ENCODE measurements at regions not wholly inside any gene's neighbourhood (a gene's known extent, or its start where the extent isn't known, plus 50 kb on each side); places are given as distances from the start of the nearest gene placed in this dataset.

GRCh38 chr13:91166714-91167511 lies 180.6 kb upstream of the MIR17HG start:
- no peak for DNase-seq (ENCODE audit: low read depth)

GRCh38 chr13:91167706-91168385 lies 179.6 kb upstream of the MIR17HG start:
- no peak for DNase-seq (ENCODE audit: low read depth)

DNA sequence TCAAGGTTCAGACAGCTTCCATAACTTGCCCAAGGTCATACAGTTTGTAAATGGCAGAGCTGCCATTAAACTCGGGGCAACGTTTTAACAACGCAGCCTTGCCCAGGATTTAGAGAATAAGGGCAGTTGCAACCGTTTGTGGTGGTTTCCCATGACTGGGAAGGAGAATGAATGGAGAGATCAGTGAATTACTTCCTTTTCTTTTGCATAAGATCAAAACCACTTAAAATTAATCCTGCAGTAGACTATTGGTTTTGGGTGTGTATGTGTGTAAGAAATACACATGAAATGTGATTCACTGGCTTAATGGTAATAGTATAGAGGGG lies 179.1 kb upstream of the MIR17HG start:
- no peak for DNase-seq (ENCODE audit: low read depth)

GRCh38 chr13:91169321-91170050 lies 178.0 kb upstream of the MIR17HG start:
- DNase-seq (ENCODE audit: low read depth) = no peak

DNA sequence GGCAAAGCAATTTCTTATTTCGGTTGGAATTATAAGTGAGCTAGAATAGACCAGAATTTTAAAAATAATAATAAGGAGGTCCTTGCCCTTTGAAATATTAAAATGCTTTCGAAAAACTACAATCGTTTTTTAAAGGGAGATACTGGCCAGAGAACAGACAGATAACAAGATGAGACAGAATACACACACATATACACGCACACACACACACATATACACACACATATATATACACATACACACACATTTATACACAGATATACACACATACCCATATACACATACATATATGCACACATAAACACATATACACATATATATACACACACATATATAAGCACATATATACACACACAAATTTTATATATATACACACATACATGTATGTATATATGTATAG lies 175.3 kb upstream of the MIR17HG start:
- DNase-seq (ENCODE audit: low read depth) = no peak

DNA sequence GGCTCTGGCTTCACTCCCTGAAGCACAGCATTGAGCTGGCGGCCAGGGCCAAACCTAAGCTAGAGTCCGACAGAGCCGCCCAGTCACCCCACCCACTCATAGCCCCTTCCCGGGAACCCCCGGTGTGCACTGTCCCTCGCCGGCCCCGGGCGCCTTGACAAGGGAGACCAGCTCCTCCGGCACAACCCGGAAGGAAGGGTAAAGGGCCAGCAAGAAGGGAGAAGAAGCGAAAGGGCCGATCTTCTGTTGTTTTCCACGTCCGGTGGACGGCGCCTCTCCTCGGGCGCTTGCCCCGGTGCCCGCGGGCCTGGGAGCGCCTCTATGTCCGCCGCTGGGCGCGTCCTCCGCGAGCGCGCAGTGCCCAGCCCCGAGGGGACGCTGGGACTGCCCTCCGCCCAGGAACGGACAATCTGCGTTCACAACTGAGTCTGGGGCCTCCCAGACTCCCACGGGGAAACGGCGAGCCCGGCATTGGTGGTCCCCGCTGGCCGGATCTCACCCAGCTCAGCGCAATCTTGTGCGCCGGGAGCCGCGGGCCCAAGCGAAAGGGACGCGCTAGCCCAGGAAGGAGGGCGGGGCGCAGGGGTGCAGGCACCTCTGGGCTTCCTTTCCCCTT lies 172.5 kb upstream of the MIR17HG start:
- DNase-seq (ENCODE audit: low read depth) = no peak

DNA sequence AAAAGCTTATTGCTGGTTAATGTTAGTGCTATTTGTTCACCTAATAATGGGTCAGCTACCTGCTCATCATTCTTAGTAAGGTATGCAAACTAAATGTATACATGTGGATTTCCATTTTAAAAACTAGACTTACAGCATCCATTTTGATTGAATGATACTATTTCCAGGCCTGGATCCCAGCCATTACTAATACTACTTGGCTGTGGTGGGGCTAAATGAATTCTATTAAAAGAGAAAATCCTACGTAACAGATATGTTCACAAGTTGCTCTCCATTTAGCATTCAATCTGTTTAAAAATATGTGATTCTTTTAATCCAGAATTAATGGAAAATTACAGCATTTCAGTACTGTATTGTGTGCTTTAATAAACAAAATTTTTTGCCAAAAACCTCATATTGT lies 169.4 kb upstream of the MIR17HG start:
- no peak for DNase-seq (ENCODE audit: low read depth)

- DNase-seq (ENCODE audit: low read depth) = no peak
These were observed 165.6 kb upstream of the MIR17HG start for GRCh38 chr13:91181892-91182291.

DNA sequence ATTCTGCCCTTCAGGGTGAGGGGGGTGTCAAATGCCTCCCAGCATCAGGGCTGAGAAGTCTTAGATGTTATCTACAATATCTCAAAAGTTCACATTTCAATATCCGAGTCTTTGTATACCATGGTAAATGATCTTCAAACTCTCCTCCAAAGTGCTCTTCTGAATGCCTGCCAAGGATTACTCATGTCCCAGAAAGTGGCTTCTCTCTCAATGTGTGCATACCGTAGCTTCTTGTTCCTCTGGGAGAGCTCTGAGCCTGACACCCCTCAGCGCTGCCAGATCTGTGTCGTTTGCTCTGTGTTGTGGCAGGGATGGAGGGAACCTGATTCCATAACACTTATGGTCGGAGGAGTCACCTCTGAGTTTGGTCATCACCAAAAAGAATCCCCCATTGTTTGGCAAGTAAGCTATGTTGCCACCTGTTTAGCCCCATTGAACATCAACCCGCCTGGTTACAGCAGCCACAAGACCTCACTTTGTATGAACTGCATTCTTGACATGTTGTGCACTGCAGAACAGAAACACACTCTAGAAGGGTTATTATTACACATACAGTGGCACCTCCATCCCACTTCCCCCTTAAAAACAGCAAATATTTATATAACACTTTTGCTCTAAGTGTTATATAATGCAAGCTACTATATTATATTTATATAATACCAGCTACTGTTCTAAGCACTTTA lies 163.1 kb upstream of the MIR17HG start:
- DNase-seq (ENCODE audit: low read depth) = no peak

DNA sequence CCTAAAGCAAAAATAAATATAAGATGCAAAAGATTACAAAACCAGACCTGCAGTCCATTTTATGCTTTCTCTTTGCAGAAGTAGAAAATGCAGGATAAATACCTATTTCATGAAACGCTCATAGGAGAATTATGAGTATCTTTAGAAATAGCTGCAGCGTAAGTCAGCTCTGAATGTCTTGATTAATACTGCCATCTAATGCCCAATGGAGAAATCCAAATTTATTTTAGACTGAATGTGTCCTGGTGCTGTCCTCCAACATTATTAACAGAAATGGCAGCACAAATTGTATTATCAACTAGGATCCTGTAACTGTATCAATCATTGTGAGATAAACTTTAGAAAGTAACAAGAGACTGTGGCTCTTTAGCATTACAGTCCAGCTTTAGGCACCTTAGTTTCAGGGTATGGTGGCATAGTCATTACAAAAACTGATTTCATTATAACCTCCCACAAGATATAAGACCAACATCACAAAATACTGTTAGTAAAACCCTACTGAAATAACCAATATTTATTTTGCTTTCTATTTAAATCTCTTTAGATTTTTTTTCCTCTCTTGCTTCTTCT lies 162.1 kb upstream of the MIR17HG start:
- peak; percentile 33 for DNase-seq (ENCODE audit: low read depth)

GRCh38 chr13:91187522-91187921 lies 160.0 kb upstream of the MIR17HG start:
- DNase-seq (ENCODE audit: low read depth) = no peak

DNA sequence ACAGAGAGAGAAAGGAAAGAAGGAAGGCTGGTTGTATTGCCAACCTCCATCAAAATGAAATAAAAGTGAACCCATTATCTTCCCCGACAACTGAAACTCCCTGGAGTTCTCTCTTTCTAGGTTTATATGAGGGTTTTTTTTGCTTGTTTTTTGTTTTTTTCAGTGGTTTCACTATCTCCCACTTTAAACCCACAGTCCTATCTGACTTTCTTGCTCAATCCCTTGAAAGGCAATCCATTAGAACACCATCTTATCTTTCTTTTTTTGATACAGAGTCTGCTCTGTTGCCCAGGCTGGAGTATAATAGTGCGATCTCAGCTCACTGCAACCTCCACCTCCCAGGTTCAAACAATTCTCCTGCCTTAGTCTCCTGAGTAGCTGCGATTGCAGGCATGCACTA lies 158.0 kb upstream of the MIR17HG start:
- DNase-seq (ENCODE audit: low read depth) = peak; percentile 55

DNA sequence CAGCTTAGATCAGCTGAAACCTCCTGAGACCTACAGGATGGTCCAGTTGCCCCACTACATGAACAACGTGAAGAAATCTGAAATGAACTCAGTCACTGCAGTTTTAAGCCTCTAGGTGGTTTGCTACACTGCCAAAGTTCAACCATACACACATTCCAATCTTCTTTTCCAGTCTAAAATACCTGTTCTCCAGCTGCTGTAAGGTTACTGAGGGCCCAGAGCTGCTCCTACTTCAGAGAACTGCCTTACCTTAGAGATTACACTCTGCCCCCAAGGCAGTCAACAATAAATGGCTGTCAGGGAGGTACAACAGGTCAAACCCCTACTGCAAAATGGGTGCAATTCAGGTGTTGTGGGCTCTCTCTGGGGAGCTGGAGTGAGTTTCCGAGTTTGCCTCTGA lies 154.1 kb upstream of the MIR17HG start:
- DNase-seq (ENCODE audit: low read depth) = no peak

GRCh38 chr13:91195789-91196188 lies 151.7 kb upstream of the MIR17HG start:
- no peak for DNase-seq (ENCODE audit: low read depth)

DNA sequence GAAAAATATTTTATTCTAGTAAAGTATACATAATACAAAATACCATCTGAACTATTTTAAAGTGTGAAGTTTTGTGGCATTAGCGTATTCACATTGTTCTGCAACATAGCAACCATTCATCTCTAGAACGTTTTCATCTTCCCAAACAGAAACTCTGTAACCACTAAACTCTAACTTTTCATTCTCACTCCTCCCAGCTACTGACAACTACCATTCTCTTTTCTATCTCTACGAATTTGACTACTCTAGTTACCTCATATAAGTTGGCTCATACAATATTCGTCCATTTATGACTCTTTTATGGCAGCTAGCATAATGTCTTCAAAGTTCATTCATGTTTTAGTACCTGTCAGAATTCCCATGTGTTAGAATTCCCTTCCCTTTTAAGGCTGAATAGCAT lies 150.5 kb upstream of the MIR17HG start:
- DNase-seq (ENCODE audit: low read depth) = no peak

- DNase-seq (ENCODE audit: low read depth) = no peak
These were observed 147.6 kb upstream of the MIR17HG start for GRCh38 chr13:91199866-91200265.

DNA sequence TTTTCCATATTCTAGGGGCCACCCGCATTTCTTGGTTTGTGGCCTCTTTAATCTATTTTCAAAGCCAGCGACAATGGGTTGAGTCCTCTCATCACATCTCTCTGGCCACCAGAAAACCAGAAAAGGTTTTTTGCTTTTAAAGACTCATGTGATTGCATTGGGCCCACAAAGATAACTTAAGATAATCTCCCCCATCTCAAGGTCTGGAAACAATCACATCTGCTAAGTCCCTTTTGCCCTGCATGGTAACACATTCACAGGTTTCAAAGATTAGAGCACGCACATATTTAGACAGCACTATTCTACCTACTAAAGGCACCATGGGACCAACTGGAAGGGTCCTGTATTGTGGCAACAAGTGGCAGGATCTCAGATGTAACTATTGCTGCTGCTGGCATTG lies 147.0 kb upstream of the MIR17HG start:
- DNase-seq (ENCODE audit: low read depth) = no peak

GRCh38 chr13:91203430-91203829 lies 144.1 kb upstream of the MIR17HG start:
- no peak for DNase-seq (ENCODE audit: low read depth)

DNA sequence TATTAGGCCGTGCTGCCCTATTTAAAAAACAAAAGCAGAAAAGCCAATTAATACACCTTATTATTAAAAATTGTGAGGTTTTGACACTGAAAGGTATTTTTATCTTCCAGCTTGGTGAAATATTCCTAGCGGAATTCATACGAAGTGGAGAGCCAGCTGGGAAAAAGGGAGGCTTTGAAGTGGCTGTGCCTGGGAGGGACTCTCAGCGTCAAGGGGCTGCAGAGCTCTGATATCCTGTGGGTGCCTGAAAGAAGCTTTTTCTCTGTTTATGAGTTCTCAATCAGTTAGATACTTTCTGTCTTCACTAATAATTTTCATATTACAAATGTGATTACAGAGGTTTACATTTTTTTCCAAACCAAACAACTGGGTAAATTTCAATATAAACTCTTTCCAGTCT lies 140.2 kb upstream of the MIR17HG start:
- no peak for DNase-seq (ENCODE audit: low read depth)

- DNase-seq (ENCODE audit: low read depth) = no peak
These were observed 136.0 kb upstream of the MIR17HG start for GRCh38 chr13:91211510-91211909.

DNA sequence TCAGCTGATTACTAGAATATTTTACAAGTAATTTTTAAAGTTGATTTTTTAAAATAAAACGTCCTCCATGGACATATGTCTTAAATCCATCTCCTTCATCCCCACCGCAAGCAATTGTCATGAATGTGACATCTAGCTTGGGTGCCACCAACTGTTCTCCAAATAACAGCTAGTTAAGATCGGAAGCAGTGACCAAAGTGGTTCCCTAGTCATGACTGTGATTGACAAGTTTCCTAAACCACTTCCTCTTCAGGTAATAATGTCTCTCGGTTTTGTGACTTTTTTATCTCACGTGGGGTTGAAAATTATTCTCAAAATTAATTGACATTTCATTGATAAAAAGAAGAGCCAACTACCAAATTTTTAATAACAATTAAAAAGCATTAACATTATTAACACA lies 135.3 kb upstream of the MIR17HG start:
- DNase-seq (ENCODE audit: low read depth) = no peak

GRCh38 chr13:91214031-91214430 lies 133.5 kb upstream of the MIR17HG start:
- DNase-seq (ENCODE audit: low read depth) = no peak

All from amniotic epithelial cell (primary cell).